Activated naive CD4-positive, alpha-beta T cell treated with anti-CD3 and anti-CD28 coated beads for 36 hours (primary cell): ENCODE measurements at regions not wholly inside any gene's neighbourhood (a gene's known extent, or its start where the extent isn't known, plus 50 kb on each side); places are given as distances from the start of the nearest gene placed in this dataset.
A peak's percentile ranks its signal among the peaks of the same experiment; 100 is the strongest.

ENCODE experiments used
- CTCF ChIA-PET: fragments of 350-600 bp; sonication (Branson Sonifier 250); formaldehyde crosslinking; loops from one replicate; lab custom pipeline; 2021; ENCODE audit warnings: antibody characterized with exemption; lab: Charles Lee
- DNase-seq: peaks from one replicate; pipeline ENCODE4 v3.0.0-alpha.2; 2020
- H3K27ac Mint-ChIP-seq: one replicate; pipeline ENCODE4 v1.8.0; 2021; ENCODE audit warnings: mild to moderate bottlenecking, mixed read lengths
- H3K27me3 Mint-ChIP-seq: one replicate; pipeline ENCODE4 v1.8.0; 2021; ENCODE audit warnings: low read depth, mixed read lengths
- H3K36me3 Mint-ChIP-seq: one replicate; pipeline ENCODE4 v1.8.0; 2021; ENCODE audit warnings: low read depth, mixed read lengths
- H3K4me1 Mint-ChIP-seq: one replicate; pipeline ENCODE4 v1.8.0; 2021; ENCODE audit warnings: low read depth, mixed read lengths
- H3K4me3 Mint-ChIP-seq: one replicate; pipeline ENCODE4 v1.8.0; 2021; ENCODE audit warnings: mild to moderate bottlenecking, moderate library complexity, mixed read lengths
- H3K9me3 Mint-ChIP-seq: one replicate; pipeline ENCODE4 v1.8.0; 2021; ENCODE audit warnings: mixed read lengths
- intact Hi-C: fragments of 100-400 bp; cut with micrococcal nuclease; formaldehyde crosslinking; loops from one replicate; pipeline ENCODE4 v1.15.1; 2023

- CTCF ChIA-PET = no interaction called here
- DNase-seq = no peak
- no peaks in the 10 kb centered on the region for H3K9me3 Mint-ChIP-seq
- no peaks in the 10 kb centered on the region for H3K36me3 Mint-ChIP-seq
- H3K27ac Mint-ChIP-seq = no peak overlapping the region
- H3K27me3 Mint-ChIP-seq = no peaks in the 10 kb centered on the region
- no peak overlapping the region for H3K4me3 Mint-ChIP-seq
- H3K4me1 Mint-ChIP-seq = no peaks in the 10 kb centered on the region
- intact Hi-C loops = no loop called here
Measured at GRCh38 chr15:93270937-93271467, 182.0 kb upstream of the RGMA start.

- H3K27me3 Mint-ChIP-seq = no peaks in the 10 kb centered on the region
- H3K4me3 Mint-ChIP-seq = no peak overlapping the region
- no peaks in the 10 kb centered on the region for H3K9me3 Mint-ChIP-seq
- H3K36me3 Mint-ChIP-seq = no peaks in the 10 kb centered on the region
- intact Hi-C loops = no loop called here
- CTCF ChIA-PET = no interaction called here
- no peak for DNase-seq
- H3K27ac Mint-ChIP-seq = no peak overlapping the region
- no peaks in the 10 kb centered on the region for H3K4me1 Mint-ChIP-seq
Measured at GRCh38 chr15:93268066-93268465, 179.1 kb upstream of the RGMA start.

DNA sequence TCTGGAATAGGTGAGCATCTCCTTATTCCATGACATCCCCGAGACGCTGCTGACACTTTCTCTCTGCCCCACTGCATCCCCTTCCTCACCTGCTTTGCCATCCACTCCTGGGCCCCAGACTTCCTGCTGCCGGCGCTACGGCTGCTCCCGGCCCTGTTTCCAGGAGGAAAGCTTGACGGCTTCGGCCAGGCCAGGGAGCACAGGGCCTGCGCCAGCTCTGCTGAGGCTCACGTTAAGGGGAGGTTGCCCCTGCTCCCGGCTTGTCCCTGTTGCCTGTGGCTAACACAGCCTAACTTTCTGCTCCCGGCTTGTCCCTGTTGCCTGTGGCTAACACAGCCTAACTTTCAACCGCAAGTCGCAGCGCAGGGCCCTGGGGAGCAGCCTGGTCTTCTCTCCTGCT lies 177.3 kb upstream of the RGMA start:
- H3K27ac Mint-ChIP-seq = no peak overlapping the region
- H3K4me3 Mint-ChIP-seq = no peak overlapping the region
- H3K36me3 Mint-ChIP-seq = no peaks in the 10 kb centered on the region
- intact Hi-C loops = no loop called here
- CTCF ChIA-PET = no interaction called here
- no peaks in the 10 kb centered on the region for H3K4me1 Mint-ChIP-seq
- DNase-seq = no peak
- no peaks in the 10 kb centered on the region for H3K9me3 Mint-ChIP-seq
- no peaks in the 10 kb centered on the region for H3K27me3 Mint-ChIP-seq

DNA sequence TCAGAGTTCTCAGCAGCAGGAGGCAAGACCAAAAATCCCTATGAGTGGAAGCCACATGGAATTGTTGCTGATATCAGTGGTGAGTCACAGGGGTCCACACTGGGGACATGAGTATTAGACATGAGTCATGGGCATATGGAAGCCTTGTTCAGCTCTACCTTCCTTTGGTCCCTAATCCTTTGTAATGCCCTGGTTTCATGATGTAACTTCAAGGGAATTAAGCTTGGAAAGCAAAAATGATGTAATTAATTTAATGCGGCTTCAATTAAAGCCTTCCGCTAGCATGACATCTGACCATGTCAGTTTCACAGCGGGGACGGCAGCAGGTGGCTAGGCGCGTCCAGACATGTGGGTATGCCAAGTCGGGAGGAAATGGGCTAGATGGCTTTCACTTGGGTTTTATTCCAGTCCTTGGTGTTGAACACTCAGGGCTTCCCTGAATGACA lies 176.1 kb upstream of the RGMA start:
- DNase-seq = no peak
- Mint-ChIP-seq H3K27ac (no peak overlapping the region), H3K36me3 (no peaks in the 10 kb centered on the region), H3K9me3 (no peaks in the 10 kb centered on the region), H3K27me3 (no peaks in the 10 kb centered on the region), H3K4me3 (no peak overlapping the region), H3K4me1 (no peaks in the 10 kb centered on the region)
- intact Hi-C loops = no loop called here
- CTCF ChIA-PET = no interaction called here

DNA sequence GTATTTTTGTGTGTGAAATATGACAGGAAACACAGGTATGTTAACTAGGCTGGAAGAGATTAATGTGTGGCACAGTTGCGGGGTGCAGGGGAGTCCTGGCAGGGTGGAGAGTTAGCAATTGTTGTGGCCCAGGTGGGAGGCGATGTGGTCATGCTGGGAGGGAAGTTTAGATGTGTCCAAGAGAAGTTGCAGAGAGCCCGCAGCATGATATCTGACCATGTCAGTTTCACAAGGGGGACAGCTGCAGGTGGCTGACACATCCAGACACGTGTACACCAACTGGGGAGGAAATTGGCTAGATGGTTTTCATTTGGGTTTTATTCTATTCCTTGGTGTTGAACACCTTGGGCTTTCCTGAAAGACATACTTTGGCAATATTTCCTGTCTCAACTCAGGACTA lies 172.8 kb upstream of the RGMA start:
- CTCF ChIA-PET = no interaction called here
- H3K27ac Mint-ChIP-seq = no peak overlapping the region
- H3K4me1 Mint-ChIP-seq = no peaks in the 10 kb centered on the region
- H3K9me3 Mint-ChIP-seq = no peaks in the 10 kb centered on the region
- H3K36me3 Mint-ChIP-seq = no peaks in the 10 kb centered on the region
- intact Hi-C loops = no loop called here
- no peak overlapping the region for H3K4me3 Mint-ChIP-seq
- H3K27me3 Mint-ChIP-seq = no peaks in the 10 kb centered on the region
- no peak for DNase-seq

DNA sequence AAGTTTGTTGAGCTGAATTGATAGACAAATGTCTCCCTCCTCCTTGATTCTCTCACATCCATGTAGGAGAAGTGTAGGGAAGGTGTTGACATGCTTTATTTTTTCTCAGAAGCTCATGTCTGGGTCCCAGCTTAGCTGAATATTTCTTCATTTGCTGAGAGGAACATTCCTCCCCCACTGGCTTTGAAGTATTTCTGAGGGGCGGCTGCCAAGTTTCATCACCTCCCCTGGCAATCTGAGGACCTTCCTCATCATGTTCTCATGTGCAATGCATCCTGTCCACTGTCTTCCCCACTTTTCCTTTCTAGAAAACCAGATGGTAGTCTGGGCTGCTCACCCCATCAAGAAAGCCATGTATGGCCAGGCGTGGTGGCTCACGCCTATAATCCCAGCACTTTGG lies 168.9 kb upstream of the RGMA start:
- H3K4me1 Mint-ChIP-seq = no peaks in the 10 kb centered on the region

DNA sequence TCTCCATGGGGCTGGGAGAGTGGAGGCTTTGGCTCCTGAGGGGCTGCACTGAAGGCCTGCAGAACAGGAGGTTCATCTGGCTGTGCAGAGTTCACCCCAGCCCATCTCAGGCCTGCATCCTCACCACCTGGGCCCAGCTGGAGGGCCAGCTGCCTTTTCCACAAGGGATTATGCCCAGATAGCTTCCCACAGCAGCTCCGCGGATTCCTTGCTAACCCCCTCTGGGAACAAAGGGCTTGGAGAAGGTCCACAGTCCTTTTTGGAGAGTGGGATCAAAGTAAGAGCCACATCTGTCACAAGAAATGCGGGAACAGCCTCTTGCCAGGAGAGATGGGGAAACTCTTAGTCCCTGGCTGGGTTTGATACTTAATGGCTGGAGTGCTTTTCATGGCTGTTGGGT lies 164.7 kb upstream of the RGMA start:
- CTCF ChIA-PET = no interaction called here
- H3K4me1 Mint-ChIP-seq = no peaks in the 10 kb centered on the region

More for the DNA sequence above, 168.9 kb upstream of the RGMA start:
- CTCF ChIA-PET = no interaction called here
- Mint-ChIP-seq H3K27ac (no peak overlapping the region), H3K36me3 (no peaks in the 10 kb centered on the region), H3K9me3 (no peaks in the 10 kb centered on the region), H3K27me3 (no peaks in the 10 kb centered on the region), H3K4me3 (no peak overlapping the region)
- no peak for DNase-seq
- intact Hi-C loops = no loop called here

GRCh38 chr15:93252780-93253179 lies 163.8 kb upstream of the RGMA start:
- intact Hi-C loops = no loop called here
- no peak for DNase-seq
- H3K27ac Mint-ChIP-seq = no peak overlapping the region
- peaks cover 2% of the 10 kb centered on the region for H3K4me1 Mint-ChIP-seq
- H3K27me3 Mint-ChIP-seq = peaks cover 4% of the 10 kb centered on the region
- CTCF ChIA-PET = no interaction called here
- H3K36me3 Mint-ChIP-seq = no peaks in the 10 kb centered on the region
- no peak overlapping the region for H3K4me3 Mint-ChIP-seq
- H3K9me3 Mint-ChIP-seq = no peaks in the 10 kb centered on the region

More for the DNA sequence above, 164.7 kb upstream of the RGMA start:
- Mint-ChIP-seq H3K27me3 (no peaks in the 10 kb centered on the region), H3K27ac (no peak overlapping the region), H3K36me3 (no peaks in the 10 kb centered on the region), H3K9me3 (no peaks in the 10 kb centered on the region), H3K4me3 (no peak overlapping the region)
- intact Hi-C loops = no loop called here
- no peak for DNase-seq

DNA sequence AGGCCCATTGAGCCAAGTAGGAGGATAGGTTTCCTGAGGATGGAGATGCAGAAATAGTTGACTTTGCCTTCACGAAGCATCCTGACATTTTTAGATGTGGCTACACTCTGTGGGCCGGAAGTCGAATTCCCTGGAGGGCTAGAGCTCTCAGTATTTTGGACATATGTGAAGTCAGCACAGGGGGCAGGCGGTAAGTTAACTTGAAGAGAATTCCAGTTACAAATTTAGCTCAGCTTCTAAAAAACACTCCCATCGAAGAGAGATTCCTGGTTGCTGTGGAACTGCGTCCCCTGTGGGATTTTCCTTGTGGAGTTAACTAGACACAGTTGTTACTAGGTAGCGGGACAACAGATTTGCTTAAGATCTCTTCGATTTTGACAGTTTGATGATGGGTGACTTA lies 161.9 kb upstream of the RGMA start:
- no peaks in the 10 kb centered on the region for H3K36me3 Mint-ChIP-seq
- H3K27me3 Mint-ChIP-seq = peaks cover 9% of the 10 kb centered on the region
- no peaks in the 10 kb centered on the region for H3K9me3 Mint-ChIP-seq
- intact Hi-C loops = no loop called here
- H3K4me1 Mint-ChIP-seq = peaks cover 13% of the 10 kb centered on the region
- CTCF ChIA-PET = no interaction called here
- no peak overlapping the region for H3K27ac Mint-ChIP-seq
- no peak overlapping the region for H3K4me3 Mint-ChIP-seq
- no peak for DNase-seq

GRCh38 chr15:93250209-93250608 lies 161.2 kb upstream of the RGMA start:
- CTCF ChIA-PET = no interaction called here
- no peaks in the 10 kb centered on the region for H3K9me3 Mint-ChIP-seq
- H3K27me3 Mint-ChIP-seq = peaks cover 9% of the 10 kb centered on the region
- intact Hi-C loops = no loop called here
- H3K27ac Mint-ChIP-seq = no peak overlapping the region
- no peak for DNase-seq
- peaks cover 13% of the 10 kb centered on the region for H3K4me1 Mint-ChIP-seq
- no peaks in the 10 kb centered on the region for H3K36me3 Mint-ChIP-seq
- no peak overlapping the region for H3K4me3 Mint-ChIP-seq

DNA sequence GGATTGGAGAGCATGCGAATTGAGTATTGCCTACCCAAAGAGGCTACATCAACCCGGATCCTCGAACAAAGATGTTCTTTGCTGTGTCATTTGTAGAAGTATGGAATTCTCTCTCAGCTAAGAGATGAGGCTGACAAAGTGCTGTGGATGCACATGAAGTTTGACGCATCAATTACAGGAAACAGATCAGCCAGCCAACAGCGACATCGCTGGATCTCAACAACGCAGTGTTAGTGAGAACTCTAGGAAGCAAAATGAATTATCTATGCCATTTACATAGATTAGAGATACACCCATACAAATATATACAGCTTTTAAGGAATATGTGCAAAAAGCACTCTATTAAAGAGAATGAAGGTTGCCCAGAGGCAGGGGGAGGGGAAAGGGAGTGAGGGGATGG lies 160.6 kb upstream of the RGMA start:
- Mint-ChIP-seq H3K4me3 (no peak overlapping the region), H3K36me3 (no peaks in the 10 kb centered on the region), H3K4me1 (peaks cover 13% of the 10 kb centered on the region), H3K9me3 (no peaks in the 10 kb centered on the region), H3K27ac (no peak overlapping the region), H3K27me3 (peaks cover 9% of the 10 kb centered on the region)
- intact Hi-C loops = loop anchor here (5.0 kb wide), 1 partner anchor 162 kb away; the partner anchor contains the start of gene RGMA
- DNase-seq = no peak
- CTCF ChIA-PET = no interaction called here

DNA sequence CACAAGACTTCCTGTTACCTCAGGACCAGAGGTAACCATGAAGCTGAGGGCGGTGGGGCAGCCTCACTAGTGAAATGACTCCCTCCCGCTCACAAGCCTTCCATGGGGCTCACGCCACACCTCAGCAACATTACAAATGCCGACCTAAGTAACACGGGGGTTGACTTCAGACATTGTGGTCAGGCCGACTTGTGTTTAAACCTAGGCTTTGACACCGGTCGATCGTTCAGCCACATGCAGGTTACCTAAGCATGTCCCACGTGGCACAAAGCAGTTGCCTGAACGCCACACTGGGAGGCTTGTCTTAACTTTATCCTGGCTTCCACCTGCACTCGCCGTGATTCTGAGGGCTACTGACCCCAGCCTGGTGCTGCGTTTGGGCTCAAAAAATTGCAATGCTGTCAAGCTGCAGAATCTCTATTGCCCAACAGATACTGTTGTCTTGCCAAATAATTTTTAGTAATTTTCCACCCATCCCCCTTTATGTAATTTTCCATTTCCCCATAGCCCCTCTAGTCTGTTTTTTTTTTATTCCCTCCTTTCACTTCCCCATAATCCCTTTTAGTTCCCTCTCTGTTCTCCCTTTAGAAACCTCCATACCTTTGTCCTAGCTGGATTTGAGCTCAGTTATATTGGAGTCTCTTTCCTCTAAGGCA lies 158.6 kb upstream of the RGMA start:
- peaks cover 13% of the 10 kb centered on the region for H3K4me1 Mint-ChIP-seq
- H3K27me3 Mint-ChIP-seq = peaks cover 9% of the 10 kb centered on the region
- no peaks in the 10 kb centered on the region for H3K36me3 Mint-ChIP-seq
- H3K27ac Mint-ChIP-seq = no peak overlapping the region
- CTCF ChIA-PET = interaction anchor here (0.6 kb wide), 1 partner anchor 212 kb away, joined by 3 read pairs; no protein-coding TSS in a partner anchor
- H3K4me3 Mint-ChIP-seq = no peak overlapping the region
- DNase-seq = peak; percentile 47
- H3K9me3 Mint-ChIP-seq = no peaks in the 10 kb centered on the region
- intact Hi-C loops = loop anchor here (5.0 kb wide), 1 partner anchor 160 kb away; the partner anchor contains the start of gene RGMA
